Activated naive CD4-positive, alpha-beta T cell treated with anti-CD3 and anti-CD28 coated beads, Interleukin-2, amount 50 U/mL, for 72 hours (primary cell): ENCODE measurements at regions not wholly inside any gene's neighbourhood (a gene's known extent, or its start where the extent isn't known, plus 50 kb on each side); places are given as distances from the start of the nearest gene placed in this dataset.

Source experiments
- ATAC-seq, 2 donors: fragments of 150-1000 bp; cut with Tn5 transposase; 2 replicates each; pipeline ENCODE4 v1.10.0; 2021; ENCODE audit warnings: mild to moderate bottlenecking in 2 of 2, moderate library complexity in 2 of 2
- DNase-seq, 2 donors: peaks; one replicate each; pipeline ENCODE4 v3.0.0; 2021 to 2022; ENCODE audit warnings: low spot score in 2 of 2
- H3K27ac Mint-ChIP-seq, 2 donors: one replicate each; pipeline ENCODE4 v1.8.0; 2022; ENCODE audit warnings: mild to moderate bottlenecking in 2 of 2, mixed read lengths in 2 of 2
- H3K36me3 Mint-ChIP-seq, 2 donors: one replicate each; pipeline ENCODE4 v1.8.0; 2022; ENCODE audit warnings: mixed read lengths in 2 of 2
- H3K9me3 Mint-ChIP-seq, 2 donors: one replicate each; pipeline ENCODE4 v1.8.0; 2022; ENCODE audit warnings: mixed read lengths in 2 of 2

DNA sequence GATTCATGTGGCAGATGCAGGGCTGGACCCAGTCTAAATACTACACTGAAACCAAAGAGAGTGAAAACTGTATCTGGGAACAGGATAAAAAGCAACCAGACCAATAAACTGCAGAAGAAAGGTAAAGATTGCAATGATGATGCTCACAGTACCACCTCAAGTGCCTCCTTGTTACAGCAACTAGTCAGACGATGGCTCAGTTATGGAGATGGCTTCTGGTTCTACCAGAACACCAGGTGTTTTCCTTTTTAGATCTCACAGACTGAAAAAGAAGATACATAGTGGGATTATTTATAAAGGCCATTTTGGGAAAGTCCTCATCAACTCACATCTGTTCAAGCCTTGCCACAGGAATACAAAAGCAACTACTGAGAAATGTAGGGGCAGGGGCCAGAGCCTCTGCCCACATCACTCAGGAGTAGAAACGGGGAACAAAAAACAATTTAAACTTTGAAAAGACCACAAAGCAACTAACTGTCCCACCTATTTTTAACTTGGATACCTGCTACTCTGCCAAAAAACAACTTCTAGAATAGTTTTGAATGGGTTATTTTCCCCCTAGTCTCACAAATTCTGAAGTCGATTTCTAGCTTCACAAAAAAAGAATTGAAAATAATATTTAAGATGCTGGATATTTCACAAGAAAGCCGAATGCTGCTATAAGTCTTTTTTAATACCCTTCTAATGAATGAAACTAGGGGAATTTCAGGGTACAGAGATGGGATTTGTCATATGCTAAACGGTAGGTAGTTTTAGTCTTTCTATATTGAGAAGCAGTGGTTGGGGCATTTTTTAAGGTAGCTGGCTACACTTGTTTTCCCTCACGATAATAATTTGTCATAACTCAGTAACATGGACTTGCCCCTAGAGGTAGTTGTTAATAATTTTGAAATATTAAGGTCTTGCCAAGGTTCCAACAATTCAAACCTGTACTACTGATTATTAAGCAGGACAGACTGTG lies 197.2 kb upstream of the TMPO start:
- H3K27ac Mint-ChIP-seq, result no peak overlapping the region
- H3K9me3 Mint-ChIP-seq, result no peaks in the 10 kb centered on the region
- H3K36me3 Mint-ChIP-seq, result no peaks in the 10 kb centered on the region
- DNase-seq (no peak), ATAC-seq (no peak)

DNA sequence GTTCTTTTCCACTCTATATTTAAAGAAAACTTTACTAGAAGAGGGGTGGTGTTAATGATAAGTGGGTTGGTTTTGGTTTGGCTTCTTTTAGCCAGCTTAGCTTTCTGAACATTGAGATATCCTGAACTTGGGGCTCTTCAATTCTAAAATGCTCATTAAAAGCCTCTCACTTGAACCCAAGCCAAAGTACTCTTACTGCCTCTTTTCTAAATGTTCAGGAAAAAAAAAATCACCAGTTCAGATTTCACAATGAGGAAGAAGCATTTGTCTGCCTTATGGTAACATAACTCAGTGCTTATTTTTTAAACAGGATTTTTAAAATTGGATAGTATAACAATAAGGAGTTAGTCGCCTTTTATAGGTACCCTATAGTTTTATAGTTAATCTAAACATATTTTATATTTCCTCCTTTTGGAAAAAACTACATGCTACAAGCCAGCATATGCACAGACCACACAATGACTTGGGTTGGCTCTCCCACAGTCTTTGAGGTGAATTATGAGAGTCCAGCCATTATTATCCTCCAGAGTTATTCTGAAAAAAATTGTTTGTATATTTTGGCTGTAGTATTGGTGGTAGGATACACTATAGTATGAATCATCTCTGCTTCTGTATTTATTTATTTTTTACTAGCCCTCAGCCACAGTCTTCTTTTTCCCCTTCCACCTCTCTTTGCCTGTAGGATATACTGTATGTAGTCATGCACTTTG lies 195.5 kb upstream of the TMPO start:
- ATAC-seq (no peak), DNase-seq (no peak)
- H3K36me3 Mint-ChIP-seq, result no peaks in the 10 kb centered on the region
- H3K9me3 Mint-ChIP-seq, result peaks cover 0 to 3% of the 10 kb centered on the region in 2 donors
- H3K27ac Mint-ChIP-seq, result no peak overlapping the region

GRCh38 chr12:98325003-98325402 lies 190.4 kb upstream of the TMPO start:
- Mint-ChIP-seq H3K27ac (no peak overlapping the region), H3K36me3 (no peaks in the 10 kb centered on the region), H3K9me3 (peaks cover 0 to 3% of the 10 kb centered on the region in 2 donors)
- no peak for ATAC-seq
- DNase-seq, result no peak

DNA sequence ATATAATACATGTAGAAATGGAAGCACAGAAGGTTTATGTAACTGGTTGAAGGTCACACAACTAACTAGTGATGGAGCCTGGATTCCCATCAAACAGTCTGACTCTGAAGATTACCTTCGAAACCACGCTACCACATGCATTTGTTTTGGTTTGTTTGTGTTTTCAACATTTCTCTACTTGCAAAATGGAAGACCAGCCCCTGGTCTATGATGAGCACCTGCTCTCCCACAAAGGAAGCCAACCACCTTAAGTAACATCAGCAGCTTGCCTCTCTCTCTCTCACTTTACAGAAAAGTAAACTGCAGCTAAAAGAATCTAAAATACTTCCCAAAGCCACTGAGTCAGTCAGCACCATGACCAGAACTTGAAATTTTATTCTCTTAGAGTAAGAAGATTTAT lies 186.9 kb upstream of the TMPO start:
- Mint-ChIP-seq H3K36me3 (no peaks in the 10 kb centered on the region), H3K27ac (no peak overlapping the region), H3K9me3 (peaks cover 0 to 3% of the 10 kb centered on the region in 2 donors)
- ATAC-seq (no peak), DNase-seq (no peak)

GRCh38 chr12:98329589-98329988 lies 185.8 kb upstream of the TMPO start:
- ATAC-seq (no peak), DNase-seq (no peak)
- Mint-ChIP-seq H3K27ac (no peak overlapping the region), H3K36me3 (no peaks in the 10 kb centered on the region), H3K9me3 (no peaks in the 10 kb centered on the region)

DNA sequence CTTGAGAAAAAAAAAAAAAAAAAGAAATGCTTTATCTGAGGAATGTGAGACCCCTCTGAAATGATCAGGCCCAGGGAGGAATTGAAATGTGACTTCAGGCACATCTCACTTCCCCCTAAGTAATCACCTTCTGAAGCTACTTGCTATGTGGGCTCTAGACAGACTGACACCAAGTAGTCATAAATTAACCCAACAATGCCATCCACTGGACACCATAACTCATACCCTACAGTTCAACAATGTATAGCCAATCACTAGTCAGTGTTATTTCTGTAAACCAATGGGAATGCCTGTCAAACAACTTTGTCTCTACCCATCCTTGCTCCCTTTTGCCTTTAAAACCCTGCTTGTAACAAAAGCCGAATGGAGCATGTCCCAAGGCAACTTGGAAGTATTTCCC lies 182.7 kb upstream of the TMPO start:
- no peak for DNase-seq
- no peaks in the 10 kb centered on the region for H3K9me3 Mint-ChIP-seq
- no peak for ATAC-seq
- no peaks in the 10 kb centered on the region for H3K36me3 Mint-ChIP-seq
- H3K27ac Mint-ChIP-seq, result no peak overlapping the region

- no peak for ATAC-seq
- Mint-ChIP-seq H3K36me3 (no peaks in the 10 kb centered on the region), H3K27ac (no peak overlapping the region), H3K9me3 (no peaks in the 10 kb centered on the region)
- no peak for DNase-seq
These were observed 180.6 kb upstream of the TMPO start for GRCh38 chr12:98334768-98335167.

GRCh38 chr12:98341026-98341425 lies 174.4 kb upstream of the TMPO start:
- no peaks in the 10 kb centered on the region for H3K36me3 Mint-ChIP-seq
- DNase-seq (no peak), ATAC-seq (no peak)
- no peak overlapping the region for H3K27ac Mint-ChIP-seq
- H3K9me3 Mint-ChIP-seq, result no peaks in the 10 kb centered on the region

- no peaks in the 10 kb centered on the region for H3K36me3 Mint-ChIP-seq
- DNase-seq (no peak), ATAC-seq (no peak)
- no peaks in the 10 kb centered on the region for H3K9me3 Mint-ChIP-seq
- H3K27ac Mint-ChIP-seq, result no peak overlapping the region
These were observed 173.7 kb upstream of the TMPO start for GRCh38 chr12:98341732-98342131.

- DNase-seq, result no peak
- H3K27ac Mint-ChIP-seq, result no peak overlapping the region
- no peak for ATAC-seq
- H3K36me3 Mint-ChIP-seq, result no peaks in the 10 kb centered on the region
- H3K9me3 Mint-ChIP-seq, result no peaks in the 10 kb centered on the region
These were observed 172.3 kb upstream of the TMPO start for GRCh38 chr12:98343002-98343567.

GRCh38 chr12:98344046-98344930 lies 171.1 kb upstream of the TMPO start:
- H3K36me3 Mint-ChIP-seq, result no peaks in the 10 kb centered on the region
- ATAC-seq (no peak), DNase-seq (no peak)
- no peak overlapping the region for H3K27ac Mint-ChIP-seq
- no peaks in the 10 kb centered on the region for H3K9me3 Mint-ChIP-seq

DNA sequence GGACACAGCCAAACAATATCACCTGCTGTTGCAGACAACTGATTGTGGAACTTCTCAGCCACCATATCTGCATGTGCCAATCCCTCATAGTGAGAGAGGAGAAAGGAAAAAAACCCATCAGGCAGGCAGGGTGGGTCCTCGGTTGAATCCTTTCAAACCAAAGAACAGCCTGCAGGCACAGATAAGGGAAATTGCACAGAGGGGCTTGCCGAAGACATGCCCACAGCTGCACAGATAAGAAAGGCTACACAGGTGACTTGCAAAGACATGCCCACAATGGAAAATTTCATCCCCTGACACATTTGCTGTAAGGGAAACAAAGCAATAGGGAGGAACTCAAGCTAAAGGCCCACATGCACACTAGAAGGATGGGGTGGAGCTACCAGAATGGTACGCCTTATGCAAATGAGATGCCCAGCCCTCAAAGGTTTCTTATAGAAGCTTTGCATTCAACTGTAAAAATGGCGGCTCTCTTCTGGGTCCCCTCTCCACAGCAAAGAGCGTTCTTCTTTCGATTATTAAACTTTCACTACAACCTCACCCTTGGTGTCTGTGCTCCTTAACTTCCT lies 170.0 kb upstream of the TMPO start:
- ATAC-seq (no peak), DNase-seq (no peak)
- H3K9me3 Mint-ChIP-seq, result no peaks in the 10 kb centered on the region
- H3K27ac Mint-ChIP-seq, result no peak overlapping the region
- no peaks in the 10 kb centered on the region for H3K36me3 Mint-ChIP-seq

DNA sequence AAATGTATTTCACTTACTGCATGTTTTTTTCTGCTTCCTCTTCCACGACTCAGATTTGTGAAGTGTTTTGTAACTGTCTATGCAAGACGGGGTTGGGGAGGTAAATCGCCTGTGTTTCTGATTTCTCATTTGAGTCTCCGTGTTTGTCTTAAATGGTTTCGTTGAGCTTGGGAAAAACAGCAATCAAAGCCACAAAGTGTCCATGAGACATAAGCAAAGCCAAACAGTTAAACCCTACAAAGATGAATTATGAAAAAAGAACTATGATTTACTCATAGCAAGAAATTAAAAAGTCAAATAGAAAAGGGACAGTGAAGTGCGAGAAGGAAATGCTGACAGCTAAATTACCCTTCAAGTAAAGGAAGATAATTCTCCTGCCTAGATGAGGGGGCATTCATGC lies 164.3 kb upstream of the TMPO start:
- H3K9me3 Mint-ChIP-seq, result no peaks in the 10 kb centered on the region

GRCh38 chr12:98351784-98352183 lies 163.6 kb upstream of the TMPO start:
- H3K36me3 Mint-ChIP-seq, result no peaks in the 10 kb centered on the region
- ATAC-seq (no peak), DNase-seq (no peak)
- H3K9me3 Mint-ChIP-seq, result no peaks in the 10 kb centered on the region
- H3K27ac Mint-ChIP-seq, result peak overlapping the region in 1 of 2 donors; percentile 11

More for the DNA sequence above, 164.3 kb upstream of the TMPO start:
- ATAC-seq (no peak), DNase-seq (no peak)
- no peaks in the 10 kb centered on the region for H3K36me3 Mint-ChIP-seq
- H3K27ac Mint-ChIP-seq, result no peak overlapping the region

DNA sequence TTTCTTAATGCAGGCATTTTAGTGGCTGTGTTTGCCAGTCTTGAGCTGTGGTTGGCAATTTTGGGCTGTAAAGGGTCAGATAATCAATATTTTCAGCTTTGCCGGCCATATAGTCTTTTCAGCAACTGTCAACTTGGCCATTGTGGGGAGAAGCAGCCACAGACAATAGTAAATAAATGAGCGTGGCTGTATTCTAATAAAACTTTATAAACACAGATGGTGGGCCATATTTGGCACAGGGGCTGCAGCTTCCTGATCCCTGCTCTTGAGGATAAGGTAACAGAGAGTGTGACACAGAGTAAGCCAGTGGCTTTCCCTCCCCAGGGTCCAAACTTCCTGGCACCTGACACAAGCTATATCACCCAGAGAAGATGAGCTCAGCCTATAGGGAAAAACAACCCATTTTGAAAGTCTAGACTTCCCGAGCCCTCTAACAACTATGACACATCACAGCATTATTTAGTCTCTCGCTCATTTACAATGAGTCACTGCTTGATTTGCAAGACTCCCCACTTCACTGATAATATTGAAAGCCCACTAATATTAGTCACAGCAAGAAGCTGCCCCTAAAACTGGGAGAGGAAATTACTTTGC lies 163.1 kb upstream of the TMPO start:
- DNase-seq (no peak), ATAC-seq (peak; percentile 5 to 89)
- Mint-ChIP-seq H3K36me3 (no peaks in the 10 kb centered on the region), H3K27ac (no peak overlapping the region), H3K9me3 (no peaks in the 10 kb centered on the region)

DNA sequence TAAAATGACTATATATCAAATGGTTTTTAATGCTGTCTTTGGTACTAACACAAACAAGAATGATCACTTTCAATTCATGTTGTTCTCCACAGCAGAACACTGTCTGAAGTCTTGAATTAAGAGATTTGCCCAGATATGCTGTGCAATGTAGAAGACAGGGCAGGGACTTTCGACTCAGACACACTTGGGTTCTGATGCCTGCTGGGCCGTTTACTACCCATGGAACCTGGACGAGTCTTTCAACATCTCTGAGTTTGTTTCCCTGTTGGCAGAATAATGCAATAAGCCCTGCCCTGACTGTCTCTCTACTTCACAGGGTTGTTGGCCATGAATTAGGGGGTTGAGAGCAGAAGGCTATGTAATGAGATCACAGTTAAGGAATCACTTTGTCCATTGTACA lies 162.6 kb upstream of the TMPO start:
- ATAC-seq, result peak in 1 of 2 donors; percentile 69
- Mint-ChIP-seq H3K27ac (no peak overlapping the region), H3K9me3 (no peaks in the 10 kb centered on the region), H3K36me3 (no peaks in the 10 kb centered on the region)
- DNase-seq, result no peak
